Lower lobe of right lung (tissue), 2 donors: ENCODE measurements at regions not wholly inside any gene's neighbourhood (a gene's known extent, or its start where the extent isn't known, plus 50 kb on each side); places are given as distances from the start of the nearest gene placed in this dataset.

Source experiments
- ATAC-seq, 2 donors: fragments of 200-7000 bp; cut with Tn5 transposase; one replicate each; pipeline ENCODE4 v1.9.1; 2020 to 2022; ENCODE audit warnings: mild to moderate bottlenecking in 2 of 2, moderate library complexity in 2 of 2
- DNase-seq: peaks from one replicate; pipeline ENCODE4 v3.0.0-alpha.2; 2020
- H3K27ac ChIP-seq: fragments of 200-600 bp; one replicate; pipeline ENCODE4 v1.8.0; 2022
- H3K27me3 ChIP-seq: fragments of 200-600 bp; one replicate; pipeline ENCODE4 v1.8.0; 2022; ENCODE audit warnings: low read depth
- H3K36me3 ChIP-seq: fragments of 200-600 bp; one replicate; pipeline ENCODE4 v1.8.0; 2022; ENCODE audit warnings: mild to moderate bottlenecking
- H3K4me1 ChIP-seq: fragments of 200-600 bp; one replicate; pipeline ENCODE4 v1.8.0; 2022
- H3K4me3 ChIP-seq: fragments of 200-600 bp; one replicate; pipeline ENCODE4 v1.8.0; 2022; ENCODE audit warnings: mild to moderate bottlenecking
- H3K9me3 ChIP-seq: fragments of 200-600 bp; one replicate; pipeline ENCODE4 v1.8.0; 2022
- CTCF ChIP-seq: fragments of 200-600 bp; IDR thresholded peaks from one replicate; pipeline ENCODE4 v1.8.0; 2022; ENCODE audit warnings: antibody characterized with exemption, mild to moderate bottlenecking
- intact Hi-C: fragments of 100-400 bp; cut with DNase I; formaldehyde crosslinking; loops from one replicate; pipeline ENCODE4 v1.11.0; 2022
- donor health status: DM: no; HTN: yes; CAD: no; lungs with severe emphysema.

- no peak for DNase-seq
- Histone ChIP-seq H3K9me3 (no peaks in the 10 kb centered on the region), H3K36me3 (no peaks in the 10 kb centered on the region), H3K4me1 (no peaks in the 10 kb centered on the region), H3K27me3 (no peaks in the 10 kb centered on the region), H3K27ac (no peak overlapping the region), H3K4me3 (no peak overlapping the region)
- intact Hi-C loops: no loop called here
- no peak for ATAC-seq
- TF ChIP-seq CTCF: no peak
These were observed 71.5 kb upstream of the ERG start for GRCh38 chr21:38569733-38570132.

GRCh38 chr21:38570596-38570995, 72.3 kb upstream of the ERG start:
- TF ChIP-seq CTCF: no peak
- Histone ChIP-seq H3K36me3 (no peaks in the 10 kb centered on the region), H3K27me3 (no peaks in the 10 kb centered on the region), H3K4me1 (no peaks in the 10 kb centered on the region), H3K27ac (no peak overlapping the region), H3K4me3 (no peak overlapping the region), H3K9me3 (no peaks in the 10 kb centered on the region)
- ATAC-seq (no peak), DNase-seq (no peak)
- intact Hi-C loops: no loop called here

GRCh38 chr21:38574895-38575575, 76.8 kb upstream of the ERG start:
- no peaks in the 10 kb centered on the region for H3K4me1 ChIP-seq
- H3K9me3 ChIP-seq: no peaks in the 10 kb centered on the region
- intact Hi-C loops: no loop called here
- no peak overlapping the region for H3K27ac ChIP-seq
- no peaks in the 10 kb centered on the region for H3K36me3 ChIP-seq
- no peaks in the 10 kb centered on the region for H3K27me3 ChIP-seq
- DNase-seq (no peak), ATAC-seq (no peak)
- TF ChIP-seq CTCF: no peak
- no peak overlapping the region for H3K4me3 ChIP-seq

- H3K27me3 ChIP-seq: no peaks in the 10 kb centered on the region
- H3K4me3 ChIP-seq: no peak overlapping the region
- H3K4me1 ChIP-seq: no peaks in the 10 kb centered on the region
- no peaks in the 10 kb centered on the region for H3K9me3 ChIP-seq
- H3K36me3 ChIP-seq: no peaks in the 10 kb centered on the region
- DNase-seq (no peak), ATAC-seq (no peak)
- H3K27ac ChIP-seq: no peak overlapping the region
- no peak for TF ChIP-seq CTCF
- intact Hi-C loops: no loop called here
These were observed 79.6 kb upstream of the ERG start for GRCh38 chr21:38577887-38578286.

- H3K36me3 ChIP-seq: no peaks in the 10 kb centered on the region
- no peak for TF ChIP-seq CTCF
- H3K9me3 ChIP-seq: no peaks in the 10 kb centered on the region
- ATAC-seq: no peak
- intact Hi-C loops: no loop called here
- no peaks in the 10 kb centered on the region for H3K27me3 ChIP-seq
- no peak for DNase-seq
- H3K4me1 ChIP-seq: no peaks in the 10 kb centered on the region
- H3K27ac ChIP-seq: no peak overlapping the region
- H3K4me3 ChIP-seq: no peak overlapping the region
These were observed 92.4 kb upstream of the ERG start for GRCh38 chr21:38590449-38591217.
